Adrenal gland (tissue), 5 donors: ENCODE measurements at regions not wholly inside any gene's neighbourhood (a gene's known extent, or its start where the extent isn't known, plus 50 kb on each side); places are given as distances from the start of the nearest gene placed in this dataset.

Source experiments
- POLR2A ChIP-seq, 2 donors: fragments of 450-650 bp; IDR thresholded peaks; one replicate each; pipeline ENCODE4 v1.6.1; 2017; ENCODE audit warnings: antibody characterized with exemption in 2 of 2, mild to moderate bottlenecking in 2 of 2, moderate library complexity in 1 of 2
- TF ChIP-seq, protein P1 (sequence below), 6 experiments: fragments of 450-650 bp in 4 of 6; fragments of 200-600 bp in 2 of 6; sonication (generic) in 1 of 6; IDR thresholded peaks; 1 replicate in 5 of 6; 2 replicates in 1 of 6; pipeline versions ENCODE4 v1.5.1 to v1.8.0; 2016 to 2021; ENCODE audit warnings: antibody characterized with exemption in 6 of 6, mild to moderate bottlenecking in 2 of 6, moderate library complexity in 1 of 6
- donor health status: DM: no; HTN: no; CAD: no.

DNA sequence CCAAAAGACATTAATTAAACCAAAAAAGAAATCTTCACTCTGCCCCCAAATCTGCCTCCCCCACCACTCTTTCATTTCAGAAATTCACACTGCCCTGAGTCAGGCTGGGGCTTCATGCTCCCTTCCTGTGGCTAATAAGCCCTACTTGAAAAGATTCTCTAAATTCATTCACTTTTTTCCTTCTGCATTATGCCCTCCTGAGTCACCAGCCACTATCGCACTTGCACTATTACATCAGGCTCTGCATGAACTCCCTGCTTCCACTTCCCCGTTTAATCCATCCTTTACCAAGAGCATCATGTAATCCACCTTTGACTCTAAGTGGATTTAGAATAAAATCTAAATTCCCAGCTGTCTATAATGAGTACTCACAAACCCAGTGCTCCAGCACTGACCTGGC lies 295.4 kb upstream of the KLF3 start:
- no peak for TF ChIP-seq POLR2A (IDR thresholded peaks at IDR 0.05)
- TF ChIP-seq, protein P1, sequence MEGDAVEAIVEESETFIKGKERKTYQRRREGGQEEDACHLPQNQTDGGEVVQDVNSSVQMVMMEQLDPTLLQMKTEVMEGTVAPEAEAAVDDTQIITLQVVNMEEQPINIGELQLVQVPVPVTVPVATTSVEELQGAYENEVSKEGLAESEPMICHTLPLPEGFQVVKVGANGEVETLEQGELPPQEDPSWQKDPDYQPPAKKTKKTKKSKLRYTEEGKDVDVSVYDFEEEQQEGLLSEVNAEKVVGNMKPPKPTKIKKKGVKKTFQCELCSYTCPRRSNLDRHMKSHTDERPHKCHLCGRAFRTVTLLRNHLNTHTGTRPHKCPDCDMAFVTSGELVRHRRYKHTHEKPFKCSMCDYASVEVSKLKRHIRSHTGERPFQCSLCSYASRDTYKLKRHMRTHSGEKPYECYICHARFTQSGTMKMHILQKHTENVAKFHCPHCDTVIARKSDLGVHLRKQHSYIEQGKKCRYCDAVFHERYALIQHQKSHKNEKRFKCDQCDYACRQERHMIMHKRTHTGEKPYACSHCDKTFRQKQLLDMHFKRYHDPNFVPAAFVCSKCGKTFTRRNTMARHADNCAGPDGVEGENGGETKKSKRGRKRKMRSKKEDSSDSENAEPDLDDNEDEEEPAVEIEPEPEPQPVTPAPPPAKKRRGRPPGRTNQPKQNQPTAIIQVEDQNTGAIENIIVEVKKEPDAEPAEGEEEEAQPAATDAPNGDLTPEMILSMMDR (IDR thresholded peaks at IDR 0.05), result no peak
